Vagina (tissue), 2 donors: ENCODE measurements at regions not wholly inside any gene's neighbourhood (a gene's known extent, or its start where the extent isn't known, plus 50 kb on each side); places are given as distances from the start of the nearest gene placed in this dataset.

Experiments
- DNase-seq, 2 donors: peaks; one replicate each; pipeline ENCODE4 v3.0.0-alpha.2; 2017; ENCODE audit errors: extremely low spot score in 2 of 2
- H3K27ac ChIP-seq: fragments of 200-600 bp; sonication (generic); one replicate; pipeline ENCODE4 v1.5.1; 2019
- H3K27me3 ChIP-seq: fragments of 200-600 bp; sonication (generic); one replicate; pipeline ENCODE4 v1.5.1; 2019
- H3K36me3 ChIP-seq, 2 donors: fragments of 200-600 bp; sonication (generic); one replicate each; pipeline ENCODE4 v1.5.1; 2017 to 2019
- H3K4me1 ChIP-seq: fragments of 200-600 bp; sonication (generic); one replicate; pipeline ENCODE4 v1.5.1; 2019
- H3K4me3 ChIP-seq, 2 donors: fragments of 200-600 bp; sonication (generic); 1 replicate in 1 of 2; 2 replicates in 1 of 2; pipeline ENCODE4 v1.5.1; 2016 to 2019
- H3K9me3 ChIP-seq: fragments of 200-600 bp; sonication (generic); one replicate; pipeline ENCODE4 v1.5.1; 2019
- POLR2A ChIP-seq, 2 donors: fragments of 450-650 bp; IDR thresholded peaks; one replicate each; pipeline ENCODE4 v1.6.1; 2017; ENCODE audit warnings: antibody characterized with exemption in 2 of 2, mild to moderate bottlenecking in 2 of 2, moderate library complexity in 2 of 2
- POLR2AphosphoS5 ChIP-seq, 2 donors: sonication (generic); formaldehyde crosslinking; IDR thresholded peaks; one replicate each; pipeline ENCODE4 v1.9.0; 2017; ENCODE audit warnings: antibody characterized with exemption in 2 of 2, mild to moderate bottlenecking in 2 of 2, low read depth in 1 of 2; ENCODE audit not compliant: insufficient read depth in 1 of 2
- intact Hi-C: fragments of 100-400 bp; cut with DNase I; formaldehyde crosslinking; loops from one replicate; pipeline ENCODE4 v1.15.1; 2023
- TF ChIP-seq, protein P1 (sequence below), 3 experiments: fragments of 450-650 bp in 2 of 3; fragments of 200-600 bp in 1 of 3; sonication (generic) in 1 of 3; IDR thresholded peaks; one replicate each; pipeline ENCODE4 v1.5.1; 2017 to 2019; ENCODE audit warnings: antibody characterized with exemption in 3 of 3, mild to moderate bottlenecking in 2 of 3, moderate library complexity in 2 of 3

GRCh38 chr2:3132466-3132865, 245.2 kb downstream of the EIPR1 start:
- Histone ChIP-seq H3K4me1 (no peaks in the 10 kb centered on the region), H3K27ac (no peak overlapping the region), H3K36me3 (no peaks in the 10 kb centered on the region), H3K27me3 (no peaks in the 10 kb centered on the region), H3K9me3 (no peaks in the 10 kb centered on the region), H3K4me3 (no peak overlapping the region)
- TF ChIP-seq, protein P1, sequence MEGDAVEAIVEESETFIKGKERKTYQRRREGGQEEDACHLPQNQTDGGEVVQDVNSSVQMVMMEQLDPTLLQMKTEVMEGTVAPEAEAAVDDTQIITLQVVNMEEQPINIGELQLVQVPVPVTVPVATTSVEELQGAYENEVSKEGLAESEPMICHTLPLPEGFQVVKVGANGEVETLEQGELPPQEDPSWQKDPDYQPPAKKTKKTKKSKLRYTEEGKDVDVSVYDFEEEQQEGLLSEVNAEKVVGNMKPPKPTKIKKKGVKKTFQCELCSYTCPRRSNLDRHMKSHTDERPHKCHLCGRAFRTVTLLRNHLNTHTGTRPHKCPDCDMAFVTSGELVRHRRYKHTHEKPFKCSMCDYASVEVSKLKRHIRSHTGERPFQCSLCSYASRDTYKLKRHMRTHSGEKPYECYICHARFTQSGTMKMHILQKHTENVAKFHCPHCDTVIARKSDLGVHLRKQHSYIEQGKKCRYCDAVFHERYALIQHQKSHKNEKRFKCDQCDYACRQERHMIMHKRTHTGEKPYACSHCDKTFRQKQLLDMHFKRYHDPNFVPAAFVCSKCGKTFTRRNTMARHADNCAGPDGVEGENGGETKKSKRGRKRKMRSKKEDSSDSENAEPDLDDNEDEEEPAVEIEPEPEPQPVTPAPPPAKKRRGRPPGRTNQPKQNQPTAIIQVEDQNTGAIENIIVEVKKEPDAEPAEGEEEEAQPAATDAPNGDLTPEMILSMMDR (IDR thresholded peaks at IDR 0.05) = no peak
- TF ChIP-seq POLR2A (IDR thresholded peaks at IDR 0.05) = no peak
- TF ChIP-seq POLR2AphosphoS5 (IDR thresholded peaks at IDR 0.05; ENCODE audit: insufficient read depth in 1 of 2, low read depth in 1 of 2) = no peak
- no peak for DNase-seq
- intact Hi-C loops = no loop called here

- Histone ChIP-seq H3K36me3 (no peaks in the 10 kb centered on the region), H3K4me3 (no peak overlapping the region), H3K27ac (no peak overlapping the region), H3K4me1 (no peaks in the 10 kb centered on the region), H3K27me3 (no peaks in the 10 kb centered on the region), H3K9me3 (no peaks in the 10 kb centered on the region)
- DNase-seq = no peak
- intact Hi-C loops = no loop called here
- TF ChIP-seq POLR2AphosphoS5 (IDR thresholded peaks at IDR 0.05; ENCODE audit: insufficient read depth in 1 of 2, low read depth in 1 of 2) (no peak), POLR2A (IDR thresholded peaks at IDR 0.05) (no peak)
- TF ChIP-seq, protein P1 (IDR thresholded peaks at IDR 0.05) = no peak
These were observed 245.8 kb downstream of the EIPR1 start for GRCh38 chr2:3131636-3132326.

DNA sequence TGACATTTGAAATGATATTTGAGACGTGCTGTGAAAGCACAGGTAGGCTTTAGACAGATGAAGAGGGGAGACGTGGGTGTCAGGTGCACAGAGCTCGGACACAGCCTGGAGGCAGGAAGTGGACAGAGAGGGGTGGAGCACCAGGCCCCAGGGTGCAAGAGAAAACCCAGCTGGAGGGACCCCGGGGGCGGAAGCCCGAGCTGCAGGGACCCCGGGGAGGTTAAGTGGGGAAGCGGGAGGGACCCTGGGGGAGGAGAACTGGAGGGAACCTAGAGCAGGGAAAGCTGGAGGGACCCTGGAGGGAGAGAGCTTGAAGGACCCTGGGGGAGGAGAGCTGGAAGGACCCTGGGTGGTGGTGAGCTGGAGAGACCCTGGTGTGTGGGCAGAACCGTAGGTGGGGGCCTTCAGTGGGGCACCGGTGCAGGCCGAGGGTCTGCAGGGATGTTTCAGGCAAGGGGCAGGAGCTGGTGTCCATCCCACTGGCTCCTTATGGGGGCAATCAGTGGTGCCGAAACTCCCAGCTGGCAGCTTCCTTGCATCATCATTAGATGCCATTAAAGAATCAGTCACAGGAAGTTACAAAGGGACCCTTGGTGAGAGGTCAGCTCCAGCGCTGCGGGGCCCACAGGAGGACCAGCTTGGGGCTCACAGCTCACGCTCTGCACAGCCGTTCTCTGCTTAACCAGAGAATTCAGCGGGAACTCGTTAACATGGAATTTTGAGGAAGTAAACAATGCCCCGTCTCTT, 246.6 kb downstream of the EIPR1 start:
- no peaks in the 10 kb centered on the region for H3K9me3 ChIP-seq
- intact Hi-C loops = no loop called here
- H3K27me3 ChIP-seq = no peaks in the 10 kb centered on the region
- no peaks in the 10 kb centered on the region for H3K36me3 ChIP-seq
- TF ChIP-seq POLR2AphosphoS5 (IDR thresholded peaks at IDR 0.05; ENCODE audit: insufficient read depth in 1 of 2, low read depth in 1 of 2) (no peak), POLR2A (IDR thresholded peaks at IDR 0.05) (no peak)
- TF ChIP-seq, protein P1 (IDR thresholded peaks at IDR 0.05) = no peak
- no peak for DNase-seq
- H3K4me1 ChIP-seq = no peaks in the 10 kb centered on the region
- H3K27ac ChIP-seq = no peak overlapping the region
- no peak overlapping the region for H3K4me3 ChIP-seq

DNA sequence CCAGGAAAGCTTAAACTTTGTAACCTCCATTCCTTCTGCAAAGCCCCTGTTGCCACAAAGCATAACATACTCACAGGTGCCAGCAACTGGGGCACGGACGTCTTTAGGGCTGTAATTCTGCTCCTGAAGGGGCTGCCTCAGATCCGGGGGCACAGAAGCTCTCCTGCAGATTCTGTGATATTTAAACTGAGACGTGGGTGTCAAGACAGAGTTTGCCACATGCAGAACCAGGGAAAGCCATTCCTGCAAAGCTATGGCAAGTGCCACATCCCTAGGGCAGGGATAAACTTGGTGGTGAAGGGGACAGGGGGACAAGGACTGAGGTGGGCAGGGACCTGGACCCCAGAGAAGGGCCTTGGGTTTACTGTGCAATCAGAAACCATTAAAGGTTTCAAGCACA, 247.2 kb downstream of the EIPR1 start:
- no peak overlapping the region for H3K4me3 ChIP-seq
- H3K9me3 ChIP-seq = no peaks in the 10 kb centered on the region
- no peak for DNase-seq
- H3K36me3 ChIP-seq = no peaks in the 10 kb centered on the region
- intact Hi-C loops = no loop called here
- TF ChIP-seq POLR2A (IDR thresholded peaks at IDR 0.05) (no peak), POLR2AphosphoS5 (IDR thresholded peaks at IDR 0.05; ENCODE audit: insufficient read depth in 1 of 2, low read depth in 1 of 2) (no peak)
- TF ChIP-seq, protein P1 (IDR thresholded peaks at IDR 0.05) = no peak
- H3K27me3 ChIP-seq = no peaks in the 10 kb centered on the region
- H3K27ac ChIP-seq = no peak overlapping the region
- no peaks in the 10 kb centered on the region for H3K4me1 ChIP-seq

GRCh38 chr2:3129867-3130266, 247.8 kb downstream of the EIPR1 start:
- no peak for TF ChIP-seq POLR2AphosphoS5 (IDR thresholded peaks at IDR 0.05; ENCODE audit: insufficient read depth in 1 of 2, low read depth in 1 of 2)
- TF ChIP-seq POLR2A (IDR thresholded peaks at IDR 0.05) = no peak
- TF ChIP-seq, protein P1 (IDR thresholded peaks at IDR 0.05) = no peak
- Histone ChIP-seq H3K27ac (no peak overlapping the region), H3K4me3 (no peak overlapping the region), H3K27me3 (no peaks in the 10 kb centered on the region), H3K9me3 (no peaks in the 10 kb centered on the region), H3K4me1 (no peaks in the 10 kb centered on the region), H3K36me3 (no peaks in the 10 kb centered on the region)
- intact Hi-C loops = loop anchor here (5.0 kb wide), 1 partner anchor 913 kb away; no protein-coding TSS in a partner anchor
- DNase-seq = no peak
